CD4-positive, alpha-beta T cell treated with Interleukin-1 beta for 1 hour (primary cell): ENCODE measurements at regions not wholly inside any gene's neighbourhood (a gene's known extent, or its start where the extent isn't known, plus 50 kb on each side); places are given as distances from the start of the nearest gene placed in this dataset.

Experiments used
- DNase-seq, 2 donors: peaks; one replicate each; pipeline ENCODE4 v3.0.0-alpha.2; 2020 to 2022

DNA sequence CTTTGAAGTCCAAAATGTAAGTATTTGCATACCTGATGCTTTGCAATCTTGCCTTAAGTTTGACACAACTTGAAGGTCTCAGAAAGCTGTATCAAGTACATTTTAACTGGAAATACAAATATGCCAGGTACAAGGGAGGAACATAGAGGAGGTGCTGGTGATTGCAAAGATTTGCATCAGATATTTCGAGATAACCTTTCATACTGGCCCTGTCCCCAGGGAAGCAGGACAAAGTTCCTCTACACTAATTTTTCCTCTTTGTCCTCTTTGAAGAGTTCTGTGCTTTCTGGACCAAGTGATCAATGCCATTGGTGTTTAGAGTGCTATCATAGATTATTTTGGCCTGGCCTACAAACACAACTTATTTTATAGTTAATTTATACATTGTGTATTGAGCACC, 686.1 kb downstream of the HACE1 start:
- no peak for DNase-seq

DNA sequence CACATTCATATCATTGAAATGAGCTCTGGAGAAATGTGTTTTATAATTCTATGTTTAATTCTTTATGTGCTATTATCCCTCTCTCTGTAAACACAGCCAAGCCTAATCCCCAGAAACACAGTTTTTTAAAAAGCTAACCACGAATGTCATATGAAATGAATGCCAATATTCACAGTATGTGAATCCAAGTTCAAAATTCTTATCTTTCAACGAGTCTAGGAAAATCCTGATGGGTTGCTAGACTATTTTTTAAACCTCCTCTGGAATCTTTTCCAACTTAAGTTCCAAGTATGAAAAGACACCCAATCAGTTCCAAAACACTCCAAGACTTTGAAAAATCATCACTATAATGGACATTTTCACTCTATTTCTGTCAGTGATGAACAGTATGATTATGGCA, 689.3 kb downstream of the HACE1 start:
- no peak for DNase-seq

DNA sequence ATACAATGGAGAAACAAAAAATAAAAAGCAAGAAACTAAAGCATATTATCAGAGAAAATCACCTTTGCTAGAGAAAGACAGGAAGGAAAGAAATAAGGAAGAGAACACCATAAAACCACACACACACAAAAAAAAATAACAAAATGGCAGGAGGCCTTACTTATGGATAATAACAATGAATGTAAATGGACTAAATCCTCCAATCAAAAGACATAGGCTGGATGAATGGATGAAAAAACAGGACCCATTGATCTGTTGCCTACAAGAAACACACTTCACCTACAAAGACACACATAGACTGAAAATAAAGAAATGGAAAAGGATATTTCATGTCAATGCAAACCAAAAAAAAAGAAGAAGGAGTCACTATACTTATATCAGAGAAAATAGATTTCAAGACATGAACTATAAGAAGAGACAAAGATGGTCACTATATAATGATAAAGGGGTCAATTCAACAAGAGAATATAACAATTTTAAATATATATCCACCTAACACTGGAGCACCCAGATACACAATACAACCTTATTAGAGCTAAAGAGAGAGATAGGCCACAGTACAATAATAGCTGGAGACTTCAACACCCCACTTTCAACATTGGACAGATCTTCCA, 693.6 kb downstream of the HACE1 start:
- no peak for DNase-seq

DNA sequence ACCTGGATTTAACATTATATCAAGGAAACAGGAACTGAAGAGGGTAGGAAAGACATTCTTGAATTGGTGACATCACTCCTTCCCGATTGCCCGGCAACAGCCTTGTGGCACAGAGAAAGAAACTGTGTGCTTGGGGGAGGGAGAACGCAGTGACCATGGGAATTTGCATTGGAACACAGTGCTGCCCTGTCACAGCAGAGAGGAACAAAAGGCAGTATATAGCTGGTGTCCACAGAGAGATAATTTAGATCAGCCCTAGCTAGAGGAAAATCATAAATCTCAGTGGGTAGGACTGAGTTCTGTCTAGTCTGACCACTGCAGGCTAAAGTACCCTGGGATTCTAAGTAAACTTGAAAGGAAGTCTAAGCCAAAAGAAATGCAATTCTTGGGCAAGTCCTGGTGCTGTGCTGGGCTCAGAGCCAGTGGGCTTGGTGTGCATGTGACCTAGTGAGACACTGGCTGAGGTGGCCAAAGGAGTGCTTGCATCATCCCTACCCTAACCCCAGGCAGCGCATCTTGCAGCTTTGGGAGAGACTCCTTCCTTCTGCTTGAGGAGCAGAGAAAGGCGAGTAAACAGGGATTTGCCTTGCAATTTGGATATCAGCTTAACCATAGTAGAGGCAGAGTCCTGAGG, 697.6 kb downstream of the HACE1 start:
- no peak for DNase-seq

DNA sequence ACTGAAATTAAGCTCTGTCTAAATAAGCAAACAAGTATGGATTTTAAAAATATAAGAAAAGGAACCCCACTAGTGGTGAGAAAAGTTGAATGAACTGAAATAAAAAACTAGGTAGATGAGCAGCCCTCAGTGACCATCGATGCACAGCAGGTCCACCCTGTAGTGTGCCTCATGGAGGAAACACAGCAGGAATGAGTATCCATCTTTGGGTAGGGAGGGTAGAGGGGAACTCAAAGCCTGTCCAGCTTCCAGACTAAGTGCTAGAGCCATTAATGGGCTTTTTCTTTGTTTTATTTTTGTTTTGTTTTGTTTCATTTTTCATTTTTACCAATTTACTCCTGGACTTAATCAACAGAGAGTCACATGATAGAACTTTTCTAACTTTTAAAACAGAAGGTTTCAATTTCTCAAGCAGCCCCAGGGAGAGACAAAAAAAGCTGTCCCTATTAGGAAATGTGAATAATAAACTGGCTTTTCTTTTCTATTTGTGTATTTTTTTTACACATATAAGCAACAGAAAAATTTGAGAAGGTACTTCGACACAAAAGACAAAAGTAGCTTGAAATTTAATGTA, 700.6 kb downstream of the HACE1 start:
- no peak for DNase-seq

DNA sequence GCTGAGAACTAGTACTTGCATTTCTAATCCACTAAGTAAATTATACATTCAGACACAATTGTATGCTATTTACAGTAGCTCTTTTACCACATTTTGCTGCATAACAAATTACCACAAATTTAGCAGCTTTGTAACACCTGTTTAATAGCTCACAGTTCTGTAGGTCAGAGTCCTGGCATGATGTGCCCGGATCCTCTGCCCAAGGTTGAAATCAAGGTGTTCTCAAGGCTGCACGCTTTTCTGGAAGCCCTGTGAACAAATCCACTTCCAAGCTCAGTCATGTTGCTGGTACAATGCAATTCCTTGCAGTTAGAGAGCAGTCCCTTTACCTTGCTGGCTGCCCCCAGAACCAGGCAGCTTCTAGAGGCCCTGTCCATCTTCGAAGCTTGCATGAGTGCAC, 716.0 kb downstream of the HACE1 start:
- DNase-seq, result no peak

DNA sequence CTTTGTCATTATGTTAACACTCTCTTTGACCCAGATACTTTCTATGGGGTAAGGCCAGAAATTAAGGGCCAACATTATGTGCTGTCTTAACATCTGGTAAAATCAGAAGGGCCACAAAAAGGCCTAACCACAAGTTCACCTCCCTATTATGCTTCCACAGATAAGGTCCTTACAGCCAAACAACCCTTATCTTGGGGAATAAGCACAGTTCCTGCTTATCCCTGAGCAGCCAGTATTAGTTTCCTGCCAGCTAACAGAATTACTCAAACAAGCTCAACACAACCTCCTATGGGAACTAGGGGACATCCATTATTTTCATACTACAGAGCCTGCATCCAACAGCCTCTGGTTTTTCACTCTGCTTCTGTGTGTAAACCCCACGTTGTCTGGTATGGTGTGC, 724.8 kb downstream of the HACE1 start:
- no peak for DNase-seq

DNA sequence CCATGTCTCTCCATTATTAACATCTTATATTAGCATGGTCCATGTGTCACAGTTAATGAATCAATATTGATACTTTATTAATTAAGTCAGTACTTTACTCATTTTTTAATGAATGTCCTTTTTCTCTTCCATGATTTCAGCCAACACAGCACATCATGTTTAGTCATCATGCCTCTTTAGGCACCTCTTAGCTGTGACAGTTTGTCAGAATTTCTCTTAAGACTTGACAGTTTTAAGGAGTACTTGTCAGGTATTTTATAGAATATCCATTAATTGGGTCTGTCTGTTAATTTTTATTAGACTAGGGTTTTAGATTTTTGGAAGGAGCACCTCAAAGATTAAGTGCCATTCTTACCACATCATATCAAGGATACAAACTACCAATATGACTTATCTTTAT, 729.4 kb downstream of the HACE1 start:
- no peak for DNase-seq

DNA sequence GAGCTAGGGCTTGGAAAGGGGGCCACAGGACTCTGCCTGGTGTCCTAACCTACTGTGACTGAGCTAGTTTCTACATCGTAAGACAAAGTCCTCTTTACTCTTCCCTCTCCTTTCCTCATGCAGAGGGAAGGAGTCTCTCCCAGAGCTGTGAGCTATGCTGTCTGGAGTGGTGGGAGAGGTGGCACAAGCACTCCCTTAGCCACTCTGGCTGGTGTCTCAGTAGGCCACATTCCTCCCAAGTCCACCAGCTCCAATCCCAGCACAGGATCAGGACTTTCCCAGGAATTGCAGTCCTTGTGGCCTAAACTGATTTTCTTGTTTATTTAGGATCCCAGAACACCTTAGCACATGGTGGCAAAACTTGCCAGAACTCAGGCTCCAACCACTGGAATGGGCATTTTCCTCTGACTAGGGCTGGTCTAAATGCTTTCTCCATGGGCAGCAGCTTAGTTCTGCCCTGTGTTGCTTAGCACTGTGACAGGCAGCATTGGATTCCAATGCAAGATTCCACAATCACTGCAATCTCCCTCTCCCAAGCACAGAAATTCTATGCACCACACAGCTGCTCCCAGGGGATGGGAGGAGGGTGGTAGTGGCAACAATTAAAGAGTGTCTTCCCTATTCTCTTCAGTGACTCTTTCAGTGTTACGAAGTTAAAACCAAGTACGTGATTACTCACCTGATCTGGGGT, 733.3 kb downstream of the HACE1 start:
- DNase-seq, result no peak

DNA sequence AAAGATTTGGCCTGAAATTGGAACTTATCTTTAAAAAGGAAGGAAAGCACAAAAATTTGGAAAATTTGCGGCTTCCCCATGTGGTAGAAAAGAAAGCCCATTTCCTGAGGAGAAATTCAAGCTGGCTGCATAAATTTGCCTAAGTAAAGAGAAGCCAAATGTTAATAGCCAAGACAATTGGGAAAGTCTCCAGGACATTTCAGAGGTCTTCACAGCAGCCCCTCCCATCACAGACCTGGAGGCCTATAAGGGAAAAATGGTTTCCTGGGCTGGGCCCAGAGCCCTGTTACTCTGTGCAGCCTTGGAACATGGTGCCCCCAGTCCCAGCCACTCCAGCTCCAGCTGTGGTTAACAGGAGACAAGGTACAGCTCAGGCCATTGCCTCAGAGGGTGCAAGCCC, 736.5 kb downstream of the HACE1 start:
- no peak for DNase-seq

DNA sequence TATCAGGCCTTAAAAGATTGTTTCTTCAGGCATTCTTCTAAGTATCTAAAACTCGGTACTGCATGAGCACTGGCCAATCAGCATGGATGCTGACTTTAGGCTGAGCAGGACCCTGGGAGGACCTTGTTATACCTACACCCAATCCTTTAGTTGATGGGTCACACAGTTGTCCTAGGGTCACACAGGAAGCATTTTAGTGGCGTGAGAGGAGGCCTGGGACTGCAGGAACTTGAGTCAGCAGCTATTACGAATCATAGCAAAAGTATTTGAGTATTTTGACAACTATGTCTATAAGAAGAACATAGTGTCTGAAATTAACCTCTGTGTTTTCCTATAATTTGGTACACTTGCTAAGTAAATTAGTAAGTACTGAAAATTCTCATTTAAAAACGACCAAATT, 741.4 kb downstream of the HACE1 start:
- no peak for DNase-seq

DNA sequence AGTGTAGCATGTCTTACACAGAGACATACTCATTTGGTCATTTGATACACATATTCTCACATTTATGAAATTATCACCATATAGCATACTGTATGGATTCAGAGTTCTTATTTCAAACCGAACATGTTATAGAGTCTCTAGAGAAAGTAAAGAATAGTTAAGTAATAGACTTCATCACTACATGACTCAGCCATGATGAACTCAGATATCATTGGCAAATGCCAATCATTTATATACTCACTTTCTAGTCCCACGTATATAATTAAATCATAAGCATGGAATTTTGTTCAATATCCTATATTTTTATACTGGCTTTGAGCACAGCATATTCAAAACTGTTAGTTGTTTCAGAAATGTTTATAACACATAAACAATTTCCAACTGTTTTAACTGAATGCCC, 749.9 kb downstream of the HACE1 start:
- no peak for DNase-seq

DNA sequence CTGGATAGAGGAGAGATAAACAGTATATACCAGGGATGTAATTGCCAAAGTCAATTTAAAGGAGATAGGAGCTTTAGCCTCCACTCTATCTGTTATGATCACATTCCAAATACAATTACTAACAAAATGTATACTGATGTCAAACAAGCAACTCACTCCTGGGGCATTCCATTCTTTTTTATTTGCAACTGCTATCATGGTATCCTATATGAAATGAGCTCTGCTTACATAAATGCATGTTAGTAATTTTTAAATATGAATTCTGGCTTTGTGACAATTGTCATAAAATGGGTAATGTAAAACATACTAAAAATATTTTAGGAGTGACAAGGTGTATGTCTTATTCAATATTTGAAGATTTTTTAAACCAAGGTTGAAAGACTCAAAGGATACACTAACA, 751.1 kb downstream of the HACE1 start:
- DNase-seq, result no peak

DNA sequence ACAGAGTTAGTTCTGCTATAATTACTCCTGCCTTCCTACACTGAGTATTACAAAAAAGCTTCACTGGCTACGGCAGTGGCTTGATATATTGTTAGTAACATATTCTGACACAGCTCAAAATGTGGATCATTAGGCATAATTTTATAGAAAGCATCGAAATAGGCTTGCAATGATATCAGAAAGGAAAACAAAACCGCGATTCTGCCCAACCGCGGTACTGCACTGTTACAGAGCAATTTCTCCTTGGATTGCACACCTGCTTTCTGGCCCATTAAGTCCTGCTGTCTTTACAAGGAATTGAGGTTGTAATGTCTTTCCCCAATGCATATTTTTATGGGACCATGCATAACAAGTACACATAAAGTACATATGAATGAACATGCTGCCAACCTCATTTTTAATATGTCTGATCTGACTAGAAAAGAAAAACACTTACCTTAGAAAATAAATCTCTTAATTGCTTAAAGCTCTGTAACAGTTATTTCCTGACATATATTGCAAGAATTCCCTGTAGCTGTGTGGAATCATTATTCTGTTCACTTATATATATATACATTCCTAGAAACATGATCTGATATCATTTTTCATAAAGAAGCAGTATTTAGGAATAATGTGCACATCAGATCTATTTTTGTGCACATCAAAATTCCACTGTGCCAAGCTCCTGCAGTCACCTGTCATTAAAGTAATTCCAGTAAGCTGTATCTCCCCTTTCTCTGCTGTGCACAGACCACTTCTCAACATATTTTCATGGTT, 763.9 kb downstream of the HACE1 start:
- DNase-seq, result no peak

DNA sequence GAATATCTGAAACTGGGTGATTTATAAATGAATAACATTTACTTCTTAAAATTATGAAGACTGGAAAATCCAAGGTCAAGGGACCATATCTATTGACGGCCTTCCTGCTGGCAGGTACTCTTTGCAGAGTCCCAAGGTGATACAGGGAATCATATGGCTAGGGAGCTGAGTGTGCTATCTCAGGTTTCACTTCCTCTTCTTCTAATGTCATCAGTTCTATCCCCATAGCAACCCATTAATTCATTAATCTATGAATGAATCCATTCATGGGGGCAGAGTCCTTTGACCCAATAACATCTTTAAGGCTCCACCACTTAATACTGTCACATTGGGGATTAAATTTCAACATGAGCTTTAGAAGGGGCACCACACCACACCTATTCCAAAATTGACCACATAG, 772.0 kb downstream of the HACE1 start:
- DNase-seq, result no peak

DNA sequence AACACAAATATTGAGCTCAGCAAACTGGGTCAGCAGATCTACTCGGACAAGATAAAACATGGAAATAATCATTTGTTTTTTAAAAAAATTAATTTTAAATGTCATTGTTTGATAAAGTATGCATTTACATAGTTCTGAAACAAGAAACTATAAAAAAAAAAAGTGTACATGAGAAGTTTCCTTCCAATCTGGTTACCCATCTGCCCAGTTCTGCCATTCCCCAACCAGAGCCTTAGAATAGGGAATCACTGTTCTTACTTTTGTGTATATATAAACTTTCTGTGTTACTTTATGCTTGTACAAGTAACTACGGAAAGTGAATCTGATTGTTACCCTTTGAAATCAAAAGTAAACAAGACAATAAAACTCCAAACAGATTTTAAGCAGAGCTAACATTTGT, 791.4 kb downstream of the HACE1 start:
- DNase-seq, result no peak

DNA sequence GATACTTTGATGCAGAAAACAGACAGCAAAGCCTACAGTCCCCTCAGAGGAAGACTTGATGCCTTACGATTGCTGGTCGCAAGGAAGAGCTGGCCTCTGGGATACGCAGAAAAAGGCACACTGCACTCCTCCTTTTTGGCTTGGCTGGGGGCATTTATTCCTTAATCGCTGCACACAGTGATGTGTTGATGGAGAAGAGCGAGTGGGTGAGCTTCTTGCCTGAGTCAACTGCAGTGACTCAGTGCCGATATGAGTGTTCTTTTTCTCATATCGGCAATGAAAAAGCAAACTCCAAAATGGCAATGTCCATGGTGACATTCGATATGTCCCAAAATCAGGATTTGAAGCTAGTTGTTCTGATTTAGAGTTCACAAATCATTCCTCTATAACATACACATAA, 794.8 kb downstream of the HACE1 start:
- DNase-seq, result no peak

DNA sequence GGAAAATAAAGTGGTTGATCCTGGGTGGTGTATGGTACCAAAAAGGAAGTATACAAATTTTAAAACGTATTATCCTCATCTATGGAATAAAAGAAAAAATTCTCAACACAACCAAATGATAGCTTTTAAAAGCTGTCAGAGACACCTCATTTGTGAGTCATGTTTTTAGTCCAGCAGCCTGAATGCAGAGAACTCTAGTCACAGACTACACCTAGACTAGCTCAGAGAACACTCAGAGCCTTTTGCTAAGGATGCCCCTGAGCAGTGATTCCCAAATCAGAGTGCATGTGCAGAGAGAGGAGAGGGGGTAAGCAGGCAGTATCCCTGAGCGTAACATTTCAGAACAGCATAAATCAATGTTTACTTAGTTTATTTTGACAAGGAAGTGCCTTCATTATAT, 809.3 kb downstream of the HACE1 start:
- DNase-seq, result no peak

DNA sequence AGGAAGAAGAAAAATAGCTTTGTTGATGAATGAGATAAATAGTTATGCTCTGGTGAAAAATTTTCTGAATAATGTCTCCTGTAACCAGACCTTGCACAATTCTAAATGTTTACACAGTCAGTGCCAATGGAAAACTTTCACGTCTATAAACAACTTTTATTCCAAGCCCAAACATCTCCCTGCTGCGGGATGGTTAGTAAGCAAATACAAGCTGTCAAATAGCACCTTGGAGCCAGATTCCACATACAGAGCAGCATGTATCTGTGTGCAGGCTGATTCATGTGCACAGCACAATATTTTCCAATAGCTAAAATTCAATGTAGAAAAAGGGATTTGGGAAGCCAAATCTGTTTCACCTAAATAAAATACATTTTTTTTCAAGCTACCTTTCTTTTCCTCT, 813.3 kb downstream of the HACE1 start:
- no peak for DNase-seq

DNA sequence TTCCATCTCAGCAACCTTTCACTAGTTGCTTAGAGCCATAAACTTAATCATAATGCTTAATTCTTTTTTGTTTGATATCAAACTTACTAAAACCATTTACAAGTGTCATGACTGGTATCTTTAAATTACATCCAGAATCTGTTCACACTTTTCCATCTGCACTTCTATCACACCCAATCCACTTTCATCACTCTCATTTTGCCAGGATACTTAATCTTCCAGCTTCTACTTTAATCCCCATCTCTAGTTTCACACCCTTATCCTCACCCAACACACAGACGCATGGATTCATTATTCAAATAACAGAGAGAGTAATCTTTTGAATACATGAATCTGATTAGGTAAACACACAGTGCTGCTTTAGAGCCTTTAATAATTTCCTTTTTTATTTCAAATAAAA, 828.4 kb downstream of the HACE1 start:
- DNase-seq, result no peak

DNA sequence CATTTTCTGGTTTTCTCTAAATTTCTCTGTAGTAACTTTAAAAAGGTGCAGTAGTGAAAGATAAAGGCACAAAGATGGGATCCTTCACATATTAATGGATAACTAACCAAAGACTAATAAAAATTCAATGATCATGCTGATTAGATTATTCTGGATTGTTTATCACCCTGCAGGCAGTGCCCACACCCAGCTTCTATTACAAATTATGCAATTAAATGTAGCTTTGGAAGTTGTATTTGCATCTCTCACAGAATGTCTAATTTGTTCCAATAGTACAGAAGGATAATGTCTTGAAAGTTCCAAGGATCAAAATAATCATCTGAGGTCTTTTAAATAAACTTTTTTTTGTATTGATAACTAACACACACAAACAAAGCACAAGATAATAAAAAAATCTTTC, 837.6 kb downstream of the HACE1 start:
- DNase-seq, result no peak

DNA sequence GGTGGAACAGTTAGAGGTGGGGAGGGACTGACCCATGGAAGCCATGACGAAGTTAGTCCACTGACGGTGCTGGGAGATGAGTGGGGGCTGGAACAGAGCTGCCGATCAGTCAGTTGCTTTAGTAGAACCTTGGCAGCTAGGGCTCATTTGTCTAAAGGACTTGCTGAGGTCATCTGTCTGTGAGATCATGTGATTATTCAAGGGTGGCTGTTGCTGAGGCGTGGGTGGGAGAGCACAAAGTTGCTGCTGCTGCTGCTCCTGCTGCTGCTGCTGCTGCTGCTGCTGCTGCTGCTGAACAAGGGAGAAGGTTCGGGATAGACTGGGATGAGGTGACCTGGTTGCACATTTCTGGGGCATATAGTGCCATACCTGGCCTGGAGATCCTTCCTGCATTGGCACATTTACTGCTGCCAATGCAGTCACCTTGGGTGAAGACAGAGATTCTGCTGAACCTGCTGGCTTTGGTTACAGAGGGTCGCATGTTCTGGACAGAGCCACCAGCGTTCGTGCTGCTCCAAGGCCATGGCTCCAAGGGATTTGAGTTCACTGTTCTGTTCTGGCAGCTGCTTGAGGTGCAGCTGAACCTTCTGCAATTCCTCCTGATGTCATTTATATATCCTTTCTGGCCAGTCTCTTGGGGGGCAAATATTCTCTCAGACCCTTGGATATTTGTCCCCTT, 840.5 kb downstream of the HACE1 start:
- DNase-seq, result no peak
